Activated gamma-delta T cell treated with Interleukin-2 at 50 U/mL for 16 hours (primary cell): ENCODE measurements at regions not wholly inside any gene's neighbourhood (a gene's known extent, or its start where the extent isn't known, plus 50 kb on each side); places are given as distances from the start of the nearest gene placed in this dataset.
"Not testable (repeated sequence)": the region's sequence is repeated elsewhere in the genome, so short reads cannot be mapped to it uniquely, and the experiment has no call there.

Source experiments
- DNase-seq: peaks from one replicate; pipeline ENCODE4 v3.0.0-alpha.2; 2020

DNA sequence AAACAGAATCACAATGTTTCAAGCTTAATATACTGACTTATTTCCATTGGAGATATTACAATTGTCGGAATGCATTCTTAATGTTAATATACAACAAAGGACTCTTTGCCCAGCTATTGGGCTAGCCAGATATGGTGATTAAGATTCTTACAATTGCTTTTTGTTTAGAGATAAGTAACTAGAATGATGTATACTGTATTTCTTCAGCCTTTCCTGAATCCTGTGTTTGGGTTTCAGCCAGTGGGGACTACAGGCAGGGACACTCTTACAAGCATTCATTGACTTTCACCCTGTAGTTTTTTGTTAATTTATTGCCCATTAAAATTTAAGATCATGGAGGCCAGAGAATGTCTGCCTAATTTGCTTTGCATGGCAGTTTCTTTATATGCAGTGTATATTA lies 254.1 kb upstream of the TMEFF2 start:
- DNase-seq = no peak

DNA sequence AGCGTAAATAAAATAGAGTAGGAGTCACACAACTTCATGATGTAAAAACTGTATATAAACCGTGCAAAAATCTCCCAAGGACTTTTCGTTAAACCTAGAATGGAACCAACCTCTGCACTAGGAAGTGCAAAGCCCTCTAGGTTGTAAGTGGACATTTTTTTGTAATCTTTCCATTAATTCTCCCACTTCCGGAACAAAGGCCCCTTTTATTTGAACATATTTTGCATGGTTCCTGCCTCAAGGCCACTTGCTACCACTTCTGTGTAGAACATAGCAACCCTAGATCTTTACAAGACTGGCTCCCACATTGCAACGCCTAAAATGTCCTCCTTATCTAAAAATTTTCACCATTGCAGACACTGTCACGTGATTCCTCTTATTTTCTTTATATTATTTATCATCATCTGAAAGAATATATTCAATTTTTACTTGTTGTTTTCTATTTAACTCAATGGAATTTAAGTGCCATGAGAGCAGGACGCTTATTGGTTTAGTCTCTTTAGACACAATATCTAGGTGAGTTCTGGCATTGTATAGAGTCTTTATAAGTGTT lies 249.6 kb upstream of the TMEFF2 start:
- no peak for DNase-seq

DNA sequence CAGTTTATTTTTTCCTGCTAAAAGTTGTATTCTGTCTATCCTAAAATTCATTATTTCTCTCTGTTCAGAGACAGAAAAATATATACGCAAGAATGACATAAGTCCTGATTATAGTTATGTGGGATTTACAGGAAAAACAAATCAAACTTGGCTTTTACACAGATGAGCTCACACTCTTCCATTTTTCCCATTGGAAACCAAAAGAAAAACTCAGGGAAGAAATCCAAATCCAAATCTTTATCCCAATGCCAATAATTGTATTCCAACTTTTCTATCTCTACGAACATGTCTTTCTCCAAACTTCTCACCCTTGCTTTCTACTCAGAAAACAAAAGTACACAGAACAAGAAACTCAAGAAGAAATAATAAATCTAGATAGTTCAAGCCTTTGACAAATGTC lies 249.1 kb upstream of the TMEFF2 start:
- no peak for DNase-seq

DNA sequence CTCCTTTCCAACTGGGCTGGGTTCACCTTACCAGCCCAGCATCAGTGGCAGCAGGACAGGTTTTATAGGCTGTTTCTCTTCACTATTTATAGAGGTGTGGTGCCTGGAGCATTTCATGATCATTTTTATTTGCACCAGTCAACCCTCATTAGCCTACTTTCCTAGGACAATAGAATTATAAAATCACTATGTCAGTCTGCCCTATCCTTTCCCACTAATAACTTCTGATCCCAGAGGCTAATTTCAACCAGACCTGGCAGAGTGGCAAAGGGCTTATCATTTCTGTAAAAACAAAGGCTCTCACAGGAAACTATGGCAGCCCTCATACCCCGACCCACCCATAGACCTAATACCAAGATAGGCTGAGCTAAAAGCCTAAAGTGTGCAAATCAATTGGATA lies 243.5 kb upstream of the TMEFF2 start:
- DNase-seq = no peak

DNA sequence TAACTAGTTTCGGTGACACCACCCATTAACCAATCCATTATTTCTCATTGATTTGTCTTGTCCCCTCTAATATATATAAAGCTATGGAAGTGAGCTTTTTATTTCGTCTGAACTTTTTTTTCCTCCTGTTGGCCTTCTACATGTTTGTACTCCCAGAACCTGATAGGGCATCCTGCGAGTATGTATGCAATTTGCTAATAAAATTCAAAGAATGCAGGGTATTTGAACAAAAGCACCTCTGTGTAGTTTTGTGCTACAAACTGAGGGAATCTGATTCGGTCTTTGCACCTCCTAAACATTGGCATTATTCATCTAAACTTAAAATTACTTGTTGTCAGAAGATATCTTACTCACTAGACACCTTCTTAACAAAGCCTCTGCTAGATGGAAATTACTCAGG lies 242.9 kb upstream of the TMEFF2 start:
- no peak for DNase-seq

DNA sequence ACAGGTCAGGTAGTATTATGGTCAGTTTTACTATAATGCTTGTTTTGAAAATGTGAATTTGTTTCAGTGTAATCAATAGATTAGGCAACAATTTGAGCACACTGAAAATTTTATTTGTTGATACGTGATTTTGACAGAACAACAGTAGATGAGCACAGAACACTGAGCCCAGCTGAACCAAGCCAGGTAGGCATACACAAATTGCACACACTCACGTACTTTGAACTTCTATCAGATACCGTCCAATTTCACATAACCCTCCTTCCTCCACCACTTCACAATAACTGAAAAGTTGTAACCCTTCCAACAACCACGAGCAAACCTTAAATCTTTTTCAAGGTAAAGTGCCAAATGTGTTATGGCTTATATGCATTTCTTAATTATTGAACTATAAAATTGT lies 229.5 kb upstream of the TMEFF2 start:
- DNase-seq = no peak

DNA sequence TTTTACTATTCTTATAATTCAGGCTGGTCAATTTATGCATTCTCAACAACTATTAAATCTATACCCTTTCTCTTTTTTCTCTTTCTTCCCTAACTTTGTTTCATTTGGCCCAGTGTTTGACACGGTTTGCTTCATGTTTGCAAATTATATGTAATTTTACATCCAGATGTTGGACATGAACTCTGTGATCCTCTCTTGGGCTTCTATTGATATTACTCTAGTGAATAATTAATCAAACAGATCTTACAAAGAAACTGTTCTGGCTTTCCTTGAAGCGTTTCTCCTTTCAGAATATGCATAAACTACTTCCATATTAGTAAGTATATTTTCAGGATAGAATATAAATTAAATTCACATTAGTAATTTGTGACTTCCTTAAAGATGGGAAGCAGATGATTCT lies 225.1 kb upstream of the TMEFF2 start:
- DNase-seq = no peak

DNA sequence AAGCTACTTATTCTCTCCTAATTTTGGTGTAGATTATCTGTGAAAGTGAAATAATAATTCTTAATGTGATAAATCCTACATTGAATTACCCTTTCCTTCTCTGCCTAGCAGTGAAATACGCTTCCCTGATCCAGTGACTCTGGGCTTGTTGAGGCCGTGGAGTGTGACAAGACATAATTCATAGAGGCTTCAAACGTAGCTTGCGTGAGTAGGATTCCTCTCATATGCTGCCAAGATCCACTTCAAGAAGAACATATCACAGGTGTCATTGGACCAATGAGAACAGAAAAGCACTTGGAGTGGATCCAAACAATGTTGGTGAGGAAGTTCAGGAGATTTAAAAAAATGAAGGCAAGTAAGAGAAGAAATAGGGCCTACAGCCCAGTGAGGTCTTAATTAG lies 221.3 kb upstream of the TMEFF2 start:
- DNase-seq = no peak

DNA sequence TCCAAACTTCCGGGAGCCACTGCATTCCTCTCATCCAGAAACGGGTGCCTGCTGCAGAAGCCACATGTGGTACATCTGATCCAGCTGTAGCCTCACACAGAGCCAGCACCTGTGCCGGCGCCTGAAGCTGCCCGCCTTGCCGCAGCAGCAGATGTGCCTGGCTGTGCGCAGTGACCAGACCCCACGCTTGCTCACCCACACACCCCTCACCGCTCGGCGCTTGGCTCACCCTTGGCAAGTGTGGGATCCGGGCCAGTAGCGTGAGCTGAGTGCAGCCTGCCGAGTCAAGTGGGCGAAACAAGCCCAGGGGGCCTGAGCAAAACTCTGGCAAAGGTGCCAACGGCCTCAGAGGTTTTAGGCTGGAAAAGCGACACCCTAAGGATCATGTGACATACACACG lies 220.1 kb upstream of the TMEFF2 start:
- no peak for DNase-seq

DNA sequence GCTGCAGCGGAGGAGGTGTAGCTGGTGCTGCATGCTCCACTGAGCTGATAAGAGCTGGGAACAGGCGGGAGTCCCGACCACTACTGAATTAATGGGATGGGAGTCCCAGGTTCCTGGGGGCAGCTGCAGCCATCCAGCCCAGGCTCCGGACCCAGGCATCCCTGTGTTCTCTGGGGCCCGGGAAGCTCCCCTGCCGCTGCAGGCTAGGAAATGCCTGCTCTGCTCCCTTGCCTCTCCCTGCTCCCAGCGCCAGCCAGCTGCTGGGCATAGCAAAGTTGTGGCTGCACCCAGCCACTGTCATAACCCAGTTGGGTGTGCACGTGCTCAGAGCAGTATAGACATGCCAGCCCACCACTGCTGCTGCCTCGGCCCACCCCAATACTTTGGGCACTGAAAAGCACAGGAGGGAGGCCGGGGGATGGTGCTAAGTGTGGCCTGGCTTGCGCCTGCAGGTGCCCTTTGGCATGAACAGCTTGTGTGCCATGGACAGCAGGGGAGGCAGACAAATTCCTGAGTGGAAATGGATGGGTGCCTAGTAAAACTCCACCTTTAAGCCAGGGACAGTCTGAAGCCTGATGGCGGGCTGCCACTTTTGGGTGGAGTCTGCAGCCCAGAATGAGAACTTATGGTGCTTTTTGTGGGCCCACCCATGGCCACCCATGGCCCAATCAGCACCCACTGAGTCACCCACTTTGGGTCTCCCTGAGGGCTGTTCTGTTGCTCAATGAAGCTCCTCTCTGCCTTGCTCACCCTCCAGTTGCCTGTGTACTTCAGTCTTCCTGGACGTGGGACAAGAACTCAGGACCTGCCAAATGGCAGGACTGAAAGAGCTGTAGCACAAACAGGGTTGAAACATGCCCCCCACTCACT lies 219.3 kb upstream of the TMEFF2 start:
- no peak for DNase-seq

DNA sequence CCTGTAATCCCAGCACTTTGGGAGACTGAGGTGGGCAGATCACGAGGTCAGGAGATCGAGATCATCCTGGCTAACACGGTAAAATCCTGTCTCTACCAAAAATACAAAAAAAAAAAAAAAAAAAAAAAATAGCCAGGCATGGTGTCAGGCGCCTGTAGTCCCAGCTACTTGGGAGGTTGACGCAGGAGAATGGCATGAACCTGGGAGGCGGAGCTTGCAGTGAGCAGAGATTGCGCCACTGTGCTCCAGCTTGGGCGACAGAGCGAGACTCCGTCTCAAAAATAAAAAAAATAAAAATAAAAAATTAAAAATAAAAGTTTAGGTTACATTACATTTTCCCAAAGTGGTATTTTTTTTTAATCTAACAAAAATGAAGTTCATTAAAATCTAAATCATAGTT lies 218.1 kb upstream of the TMEFF2 start:
- DNase-seq = not testable (repeated sequence)

DNA sequence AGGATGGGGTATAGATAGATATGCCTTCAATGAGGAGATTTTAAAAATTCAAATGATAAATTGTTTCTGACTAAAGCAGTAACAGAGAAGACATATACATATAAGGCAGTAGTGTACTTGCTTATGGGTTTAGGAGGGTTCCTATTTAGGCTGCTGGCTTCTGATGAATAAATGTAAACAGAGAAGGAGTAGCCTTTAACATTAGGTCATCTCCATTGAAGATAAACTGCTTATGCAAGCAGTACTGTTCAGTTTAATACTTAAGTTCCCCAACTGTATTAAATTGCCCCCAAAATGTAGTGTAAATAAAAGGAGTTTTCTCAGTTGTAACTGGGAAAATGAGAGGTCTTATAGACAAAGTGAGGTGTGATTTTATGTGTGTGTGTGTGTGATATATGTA lies 217.7 kb upstream of the TMEFF2 start:
- DNase-seq = no peak

DNA sequence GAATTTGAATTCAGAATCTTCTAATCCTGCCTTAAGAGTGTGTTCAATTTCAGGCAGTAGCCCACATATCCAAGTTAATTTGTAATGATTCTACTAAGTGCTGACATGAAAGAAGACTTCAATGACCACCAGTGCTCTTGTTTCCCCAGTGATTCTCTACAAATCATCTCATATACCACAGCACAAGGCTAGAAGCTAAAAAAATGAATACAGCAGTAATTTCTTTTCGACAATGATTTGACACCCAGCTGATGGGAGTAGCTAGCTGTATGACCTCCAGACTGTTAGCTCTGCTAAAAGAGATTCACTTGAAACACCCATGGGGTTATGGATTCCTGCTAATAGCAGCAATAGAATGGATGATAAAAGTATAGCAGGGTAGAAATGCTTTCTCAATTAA lies 217.0 kb upstream of the TMEFF2 start:
- no peak for DNase-seq

DNA sequence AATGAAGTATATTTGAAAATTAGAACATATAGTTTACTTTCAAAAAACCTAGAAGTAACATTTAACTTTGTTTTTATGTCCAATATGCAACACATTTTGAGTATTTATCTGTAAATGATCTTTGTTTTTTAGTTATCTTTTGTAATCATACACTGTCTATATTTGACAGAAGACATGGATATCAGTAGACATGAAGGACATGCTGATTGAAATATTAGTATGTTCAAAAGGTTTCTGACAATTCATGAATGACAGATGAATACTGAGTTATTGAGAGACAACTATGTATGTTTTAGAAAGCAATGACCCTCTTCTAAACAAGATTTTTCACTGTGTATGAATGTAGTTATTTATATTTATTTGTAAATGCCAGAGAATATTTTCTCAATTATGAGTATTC lies 215.6 kb upstream of the TMEFF2 start:
- DNase-seq = no peak

DNA sequence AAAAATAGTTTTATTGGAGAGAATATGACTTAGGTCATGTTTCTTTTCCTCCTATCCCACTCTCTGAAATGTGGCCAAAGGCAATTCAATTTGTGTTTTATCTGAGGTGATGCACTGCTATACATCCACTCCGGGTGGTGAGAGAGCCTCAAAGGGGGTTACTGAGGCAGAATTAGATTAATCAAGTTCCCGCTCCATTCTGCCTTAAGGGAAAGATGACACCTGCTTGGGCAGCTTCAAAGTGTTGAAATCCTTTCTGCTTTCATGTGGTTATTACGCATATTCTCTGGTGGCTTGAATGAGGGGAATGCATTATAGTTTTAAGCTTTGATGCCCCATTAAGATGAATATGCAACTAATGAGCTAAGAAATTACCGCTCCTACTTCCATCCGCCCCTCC lies 213.0 kb upstream of the TMEFF2 start:
- DNase-seq = no peak

DNA sequence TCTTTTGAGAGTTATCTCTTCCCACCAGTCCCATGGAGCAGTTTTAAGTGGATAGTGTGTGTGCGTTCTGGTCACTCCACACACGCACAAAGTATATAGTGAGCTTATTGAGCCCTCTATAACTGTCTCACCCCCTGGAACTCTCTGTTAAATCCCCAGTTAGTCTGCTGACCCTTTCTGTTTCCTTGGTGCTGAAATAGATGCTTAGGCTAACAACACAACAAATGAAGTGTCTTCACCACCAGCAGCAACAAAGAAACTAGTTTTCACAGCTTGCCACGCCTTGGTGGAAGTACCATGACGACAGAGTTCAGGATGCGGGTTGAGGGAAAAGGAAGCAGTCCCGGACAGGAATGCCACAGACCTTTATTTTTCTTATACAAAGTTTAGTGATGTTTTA lies 203.5 kb upstream of the TMEFF2 start:
- no peak for DNase-seq

DNA sequence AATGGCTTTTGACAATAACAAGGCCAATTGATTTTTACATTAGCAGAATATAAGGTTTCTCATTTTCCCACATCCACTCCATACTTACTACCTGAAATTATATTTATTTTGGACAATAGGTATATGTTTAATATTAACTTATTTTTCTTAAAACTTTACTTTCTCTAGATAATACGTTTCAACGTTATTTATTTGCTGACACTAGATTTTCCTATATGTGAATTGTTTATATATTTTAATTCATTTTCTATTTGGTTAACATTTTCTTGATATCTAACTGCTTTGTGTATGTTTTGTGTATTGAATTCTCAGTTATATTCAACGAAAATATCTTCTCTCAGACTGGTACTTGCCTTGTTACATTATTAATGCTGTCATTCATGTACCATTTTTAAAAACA lies 199.9 kb upstream of the TMEFF2 start:
- DNase-seq = no peak

DNA sequence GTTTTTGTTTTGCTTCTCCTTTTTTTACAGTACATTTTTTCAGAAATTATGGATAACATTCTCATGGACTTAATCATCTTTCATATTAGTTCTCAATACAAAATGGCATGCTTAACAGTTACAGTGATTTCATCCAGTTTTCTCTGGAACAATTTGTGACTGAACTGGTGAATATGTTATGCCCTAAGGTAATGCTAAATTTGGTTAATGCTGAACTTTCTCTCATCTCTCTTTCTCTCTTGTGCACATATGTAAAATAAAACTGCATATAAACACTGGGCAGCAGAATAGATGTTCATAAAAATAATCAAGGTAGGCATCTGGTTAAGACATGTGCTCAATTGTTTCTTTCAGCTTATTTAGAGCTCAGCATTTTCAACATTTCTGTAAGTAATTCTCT lies 196.3 kb upstream of the TMEFF2 start:
- DNase-seq = no peak

DNA sequence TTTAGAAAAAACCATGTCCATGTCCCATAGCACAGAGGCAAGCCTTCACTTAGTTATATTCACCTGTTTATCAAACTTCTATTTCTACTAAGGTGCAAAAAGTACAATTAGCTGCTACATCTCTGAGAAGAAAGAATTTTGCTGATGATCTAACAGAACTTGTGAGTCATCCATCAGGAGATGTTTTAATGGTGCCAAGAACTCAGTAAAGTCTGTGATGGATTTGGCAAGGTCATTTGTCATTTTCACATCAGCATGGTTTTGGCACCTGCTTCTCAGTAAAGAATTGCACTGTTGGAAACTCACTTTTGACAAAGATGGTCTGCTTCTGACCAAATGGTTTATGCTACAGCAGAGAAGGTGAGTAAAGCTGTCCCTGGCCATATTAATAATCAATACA lies 195.7 kb upstream of the TMEFF2 start:
- no peak for DNase-seq

DNA sequence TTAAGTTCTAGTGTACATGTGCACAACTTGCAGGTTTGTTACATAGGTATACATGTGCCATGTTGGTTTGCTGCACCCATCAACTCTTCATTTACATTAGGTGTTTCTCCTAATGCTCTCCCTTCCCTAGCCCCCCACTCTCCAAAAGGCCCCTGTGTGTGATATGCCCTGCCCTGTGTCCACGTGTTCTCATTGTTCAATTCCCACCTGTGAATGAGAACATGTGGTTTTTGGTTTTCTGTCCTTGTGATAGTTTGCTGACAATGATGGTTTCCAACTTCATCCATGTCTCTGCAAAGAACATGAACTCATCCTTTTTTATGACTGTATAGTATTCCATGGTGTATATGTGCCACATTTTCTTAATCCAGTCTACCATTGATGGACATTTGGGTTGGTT lies 189.5 kb upstream of the TMEFF2 start:
- DNase-seq = not testable (repeated sequence)

DNA sequence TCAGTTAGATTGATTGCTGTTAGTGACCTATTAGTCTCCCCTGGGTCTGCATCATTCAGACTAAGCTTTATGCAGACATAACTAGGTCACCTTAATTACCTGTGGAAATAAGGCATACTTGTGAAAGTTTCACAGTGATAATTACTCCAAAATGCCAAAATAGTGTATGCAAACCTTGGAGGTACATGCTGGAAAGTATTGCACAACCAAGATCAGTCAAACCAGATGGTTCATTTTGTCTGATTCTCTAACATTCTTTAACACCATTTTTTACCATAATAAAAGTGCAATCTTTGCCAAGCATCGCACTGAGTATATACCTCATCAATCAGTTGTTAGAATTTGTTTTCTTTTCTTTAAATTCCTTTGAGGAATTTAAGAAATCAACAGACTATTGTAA lies 186.3 kb upstream of the TMEFF2 start:
- no peak for DNase-seq

DNA sequence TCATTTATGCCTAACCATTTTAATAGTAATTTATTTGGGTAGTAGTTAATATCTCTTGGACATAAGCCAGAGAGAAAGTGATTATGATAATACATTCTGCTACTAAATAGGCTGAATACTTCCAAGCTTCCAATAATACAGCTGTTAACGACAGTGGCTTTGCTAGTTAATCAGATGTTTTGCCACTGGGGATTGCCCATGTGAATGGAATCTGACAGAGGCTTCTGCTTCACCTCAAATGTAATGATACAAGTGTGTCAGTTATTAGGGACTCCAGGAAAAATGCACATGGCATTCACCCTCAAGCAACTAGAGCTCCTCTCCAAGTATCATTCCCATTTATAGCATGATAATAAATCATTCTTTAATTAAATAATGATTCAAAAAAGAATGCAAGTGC lies 185.0 kb upstream of the TMEFF2 start:
- no peak for DNase-seq

DNA sequence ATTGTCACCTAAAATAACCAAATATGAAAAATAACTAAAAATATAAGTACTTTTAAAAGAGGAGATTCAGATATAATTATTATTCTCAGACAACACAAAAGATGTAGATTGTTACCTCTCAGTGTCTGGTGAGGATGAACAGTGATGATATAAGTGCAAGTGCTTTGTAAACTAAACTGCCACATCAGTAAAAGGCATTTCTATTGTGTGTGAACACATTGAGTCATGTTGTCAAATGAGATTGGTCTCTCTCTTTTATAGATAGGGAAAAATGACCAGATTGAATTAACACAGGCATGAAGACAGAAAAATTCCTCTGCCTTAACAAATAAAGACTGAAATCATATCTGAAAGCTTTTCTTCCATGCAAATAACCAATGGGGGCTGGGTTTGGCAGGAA lies 182.4 kb upstream of the TMEFF2 start:
- DNase-seq = no peak

DNA sequence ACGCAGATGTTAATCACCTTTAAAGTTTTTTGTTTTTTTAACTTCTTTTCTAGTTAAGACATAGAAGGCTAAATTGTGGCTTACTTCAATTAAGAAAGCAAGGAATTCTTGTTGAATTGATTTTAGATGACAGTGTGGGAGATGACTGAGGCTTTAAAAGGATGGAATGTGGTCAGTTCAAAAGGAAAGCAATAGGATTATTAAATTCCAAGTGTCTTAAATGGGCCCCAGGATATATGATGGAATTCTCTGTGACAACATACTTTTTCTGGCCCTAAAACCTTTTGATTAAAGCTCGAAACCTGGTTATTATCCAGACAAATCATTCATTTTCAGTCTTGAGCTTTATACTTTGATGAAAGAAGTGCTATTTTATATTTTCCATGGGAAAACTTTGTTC lies 179.0 kb upstream of the TMEFF2 start:
- no peak for DNase-seq

DNA sequence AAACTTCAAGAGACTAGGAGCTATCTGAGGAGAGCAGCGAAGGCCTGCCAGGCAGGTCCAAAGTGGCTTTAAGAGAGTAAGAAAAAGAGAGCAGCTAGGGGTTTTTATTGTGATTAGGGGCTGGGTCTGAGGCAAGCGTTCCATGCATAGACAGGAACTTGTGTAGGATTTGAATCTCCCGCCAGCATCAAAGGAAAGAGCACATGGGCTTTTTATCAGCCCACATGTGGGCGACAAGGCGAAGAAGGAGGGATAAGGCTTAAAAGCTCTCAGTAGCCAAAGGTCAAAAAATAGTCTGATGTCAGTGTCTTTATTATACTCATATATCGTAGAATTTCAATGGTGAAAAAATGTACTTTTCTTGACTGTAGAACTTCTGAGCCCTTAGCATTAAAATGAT lies 178.5 kb upstream of the TMEFF2 start:
- no peak for DNase-seq
